BE2C (cell line): ENCODE measurements at regions not wholly inside any gene's neighbourhood (a gene's known extent, or its start where the extent isn't known, plus 50 kb on each side); places are given as distances from the start of the nearest gene placed in this dataset.

Source experiments
- DNase-seq: peaks from one replicate; pipeline ENCODE4 v3.0.0-alpha.2; 2020
- H3K27me3 ChIP-seq: fragments of 250-450 bp; sonication (Bioruptor Pico); 2 replicates; pipeline ENCODE4 v1.5.1; 2020; ENCODE audit warnings: mild to moderate bottlenecking
- H3K36me3 ChIP-seq: fragments of 250-450 bp; sonication (Bioruptor Pico); 2 replicates; pipeline ENCODE4 v1.5.1; 2020; ENCODE audit warnings: mild to moderate bottlenecking
- H3K4me1 ChIP-seq: fragments of 250-450 bp; sonication (Bioruptor Pico); 2 replicates; pipeline ENCODE4 v1.5.1; 2020
- H3K4me3 ChIP-seq: 2 replicates; pipeline ENCODE4 v1.5.1; 2011; ENCODE audit warnings: low read depth, low read length
- H3K9me3 ChIP-seq: fragments of 250-450 bp; sonication (Bioruptor Pico); 2 replicates; pipeline ENCODE4 v1.5.1; 2020
- TF ChIP-seq, protein P1 (sequence below): IDR thresholded peaks from 2 replicates; pipeline ENCODE4 v1.5.1; 2012; ENCODE audit warnings: mild to moderate bottlenecking, low read depth, low read length

- Histone ChIP-seq H3K4me3 (no peak overlapping the region), H3K4me1 (no peaks in the 10 kb centered on the region), H3K9me3 (no peaks in the 10 kb centered on the region), H3K36me3 (no peaks in the 10 kb centered on the region), H3K27me3 (no peaks in the 10 kb centered on the region)
- TF ChIP-seq, protein P1, sequence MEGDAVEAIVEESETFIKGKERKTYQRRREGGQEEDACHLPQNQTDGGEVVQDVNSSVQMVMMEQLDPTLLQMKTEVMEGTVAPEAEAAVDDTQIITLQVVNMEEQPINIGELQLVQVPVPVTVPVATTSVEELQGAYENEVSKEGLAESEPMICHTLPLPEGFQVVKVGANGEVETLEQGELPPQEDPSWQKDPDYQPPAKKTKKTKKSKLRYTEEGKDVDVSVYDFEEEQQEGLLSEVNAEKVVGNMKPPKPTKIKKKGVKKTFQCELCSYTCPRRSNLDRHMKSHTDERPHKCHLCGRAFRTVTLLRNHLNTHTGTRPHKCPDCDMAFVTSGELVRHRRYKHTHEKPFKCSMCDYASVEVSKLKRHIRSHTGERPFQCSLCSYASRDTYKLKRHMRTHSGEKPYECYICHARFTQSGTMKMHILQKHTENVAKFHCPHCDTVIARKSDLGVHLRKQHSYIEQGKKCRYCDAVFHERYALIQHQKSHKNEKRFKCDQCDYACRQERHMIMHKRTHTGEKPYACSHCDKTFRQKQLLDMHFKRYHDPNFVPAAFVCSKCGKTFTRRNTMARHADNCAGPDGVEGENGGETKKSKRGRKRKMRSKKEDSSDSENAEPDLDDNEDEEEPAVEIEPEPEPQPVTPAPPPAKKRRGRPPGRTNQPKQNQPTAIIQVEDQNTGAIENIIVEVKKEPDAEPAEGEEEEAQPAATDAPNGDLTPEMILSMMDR, result no peak
- DNase-seq, result no peak
Measured at GRCh38 chrX:16368696-16369095, 201.4 kb downstream of the MAGEB17 start.

GRCh38 chrX:16376056-16376455 is 208.8 kb downstream of the MAGEB17 start:
- Histone ChIP-seq H3K27me3 (no peaks in the 10 kb centered on the region), H3K36me3 (no peaks in the 10 kb centered on the region), H3K9me3 (no peaks in the 10 kb centered on the region), H3K4me3 (no peak overlapping the region), H3K4me1 (no peaks in the 10 kb centered on the region)
- no peak for DNase-seq
- TF ChIP-seq, protein P1, result no peak

DNA sequence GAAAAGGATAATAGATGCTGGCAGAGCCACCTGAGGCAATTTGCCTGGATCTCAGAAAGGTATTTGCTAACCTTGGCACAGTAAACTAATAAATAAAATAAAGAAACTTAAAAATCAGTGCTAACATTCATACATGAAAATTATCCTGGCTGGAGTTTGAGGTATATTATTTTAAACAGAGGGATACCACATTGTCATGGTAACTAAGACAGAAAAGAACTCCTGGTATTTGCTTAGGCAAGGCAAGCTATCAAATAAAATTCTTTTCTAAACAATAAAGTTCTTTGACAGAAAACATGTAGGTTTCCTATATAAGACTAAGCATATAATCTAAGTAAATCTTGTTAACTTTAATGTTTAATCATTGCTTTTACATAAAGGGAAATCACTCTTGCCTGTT is 218.8 kb downstream of the MAGEB17 start:
- no peaks in the 10 kb centered on the region for H3K4me1 ChIP-seq
- TF ChIP-seq, protein P1, result no peak
- H3K36me3 ChIP-seq, result no peaks in the 10 kb centered on the region
- no peaks in the 10 kb centered on the region for H3K9me3 ChIP-seq
- H3K4me3 ChIP-seq, result no peak overlapping the region
- H3K27me3 ChIP-seq, result no peaks in the 10 kb centered on the region
- DNase-seq, result no peak

- no peaks in the 10 kb centered on the region for H3K9me3 ChIP-seq
- DNase-seq, result no peak
- TF ChIP-seq, protein P1, result no peak
- no peaks in the 10 kb centered on the region for H3K36me3 ChIP-seq
- no peaks in the 10 kb centered on the region for H3K4me1 ChIP-seq
- no peak overlapping the region for H3K4me3 ChIP-seq
- no peaks in the 10 kb centered on the region for H3K27me3 ChIP-seq
Measured at GRCh38 chrX:16392597-16392996, 225.3 kb downstream of the MAGEB17 start.

DNA sequence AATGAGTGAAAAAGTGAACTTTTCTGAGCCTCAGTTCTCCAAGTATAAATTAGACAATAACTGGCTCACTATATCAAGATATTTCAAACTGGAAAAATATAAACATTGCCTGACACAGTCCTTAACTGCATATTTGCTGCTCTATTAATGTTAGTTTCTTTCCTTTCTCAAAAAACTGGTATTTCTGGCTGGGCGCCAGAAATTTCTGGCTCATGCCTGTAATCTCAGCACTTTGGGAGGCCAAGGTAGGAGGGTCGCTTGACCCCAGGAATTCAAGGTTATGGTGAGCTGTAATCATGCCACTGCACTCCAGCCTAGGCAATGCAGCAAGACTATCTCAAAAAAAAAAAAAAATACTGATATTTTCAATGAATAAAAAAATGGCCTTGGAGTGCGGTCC is 227.0 kb downstream of the MAGEB17 start:
- TF ChIP-seq, protein P1, result no peak
- H3K36me3 ChIP-seq, result no peaks in the 10 kb centered on the region
- no peaks in the 10 kb centered on the region for H3K27me3 ChIP-seq
- no peak overlapping the region for H3K4me3 ChIP-seq
- no peak for DNase-seq
- no peaks in the 10 kb centered on the region for H3K4me1 ChIP-seq
- no peaks in the 10 kb centered on the region for H3K9me3 ChIP-seq

GRCh38 chrX:16403808-16404207 is 236.5 kb downstream of the MAGEB17 start:
- Histone ChIP-seq H3K27me3 (no peaks in the 10 kb centered on the region), H3K4me1 (no peaks in the 10 kb centered on the region), H3K36me3 (no peaks in the 10 kb centered on the region), H3K9me3 (no peaks in the 10 kb centered on the region), H3K4me3 (no peak overlapping the region)
- TF ChIP-seq, protein P1, result no peak
- no peak for DNase-seq
